ENCODE measurements at regions not wholly inside any gene's neighbourhood (a gene's known extent, or its start where the extent isn't known, plus 50 kb on each side); places are given as distances from the start of the nearest gene placed in this dataset.

GRCh38 chr13:21318891-21319532, 140.1 kb downstream of the ZDHHC20 start:
- DNase-seq (ENCODE audit: low read depth) = no peak

- DNase-seq (ENCODE audit: low read depth) = no peak
These were observed 139.0 kb downstream of the ZDHHC20 start for GRCh38 chr13:21319869-21320641.

GRCh38 chr13:21320642-21321034, 138.5 kb downstream of the ZDHHC20 start:
- no peak for DNase-seq (ENCODE audit: low read depth)

- DNase-seq (ENCODE audit: low read depth) = no peak
These were observed 137.8 kb downstream of the ZDHHC20 start for GRCh38 chr13:21321269-21321668.

GRCh38 chr13:21322327-21322965, 136.7 kb downstream of the ZDHHC20 start:
- DNase-seq (ENCODE audit: low read depth) = no peak
